Fibroblast of lung (primary cell): ENCODE measurements at regions not wholly inside any gene's neighbourhood (a gene's known extent, or its start where the extent isn't known, plus 50 kb on each side); places are given as distances from the start of the nearest gene placed in this dataset.

Experiments used
- DNase-seq, 2 donors: peaks; one replicate each; pipeline versions ENCODE4 v3.0.0 to v3.0.0-alpha.2; 2010; ENCODE audit warnings: low read depth in 2 of 2
- H2AFZ ChIP-seq: 2 replicates; pipeline ENCODE4 v1.5.1; 2012; ENCODE audit warnings: low read length, control low read depth, inconsistent platforms
- H3K27ac ChIP-seq: 2 replicates; pipeline ENCODE4 v1.5.1; 2011; ENCODE audit warnings: low read length, control low read depth; ENCODE audit not compliant: insufficient read depth
- H3K27me3 ChIP-seq: 2 replicates; pipeline ENCODE4 v1.5.1; 2011; ENCODE audit warnings: mild to moderate bottlenecking, low read length; ENCODE audit not compliant: control insufficient read depth, insufficient read depth
- H3K36me3 ChIP-seq: 2 replicates; pipeline ENCODE4 v1.5.1; 2011; ENCODE audit warnings: low read length; ENCODE audit not compliant: control insufficient read depth, insufficient read depth
- H3K4me1 ChIP-seq: 2 replicates; pipeline ENCODE4 v1.5.1; 2011; ENCODE audit warnings: low read length; ENCODE audit not compliant: control insufficient read depth, insufficient read depth; ENCODE audit errors: extremely low read depth
- H3K4me2 ChIP-seq: 2 replicates; pipeline ENCODE4 v1.5.1; 2011; ENCODE audit warnings: low read length, control low read depth; ENCODE audit not compliant: insufficient read depth; ENCODE audit errors: extremely low read depth
- H3K4me3 ChIP-seq, 4 experiments: fragments of 200-600 bp in 1 of 4; sonication (generic) in 1 of 4; replicated peaks in 1 of 4; 2 replicates each; pipeline ENCODE4 v1.5.1; 2011 to 2016; ENCODE audit warnings: low read length in 4 of 4, low read depth in 3 of 4, mild to moderate bottlenecking in 3 of 4, control low read depth in 2 of 4, inconsistent platforms in 1 of 4, mixed read lengths in 1 of 4; ENCODE audit not compliant: insufficient read depth in 1 of 4; ENCODE audit errors: control extremely low read depth in 1 of 4
- H3K79me2 ChIP-seq: 2 replicates; pipeline ENCODE4 v1.5.1; 2012; ENCODE audit warnings: mild to moderate bottlenecking, low read length, inconsistent platforms; ENCODE audit not compliant: control insufficient read depth, insufficient read depth
- H3K9ac ChIP-seq: 2 replicates; pipeline ENCODE4 v1.5.1; 2011; ENCODE audit warnings: mild to moderate bottlenecking, low read length, control low read depth; ENCODE audit not compliant: insufficient read depth
- H3K9me3 ChIP-seq: 2 replicates; pipeline ENCODE4 v1.5.1; 2012; ENCODE audit warnings: low read depth, low read length; ENCODE audit not compliant: control insufficient read depth, insufficient read depth
- H4K20me1 ChIP-seq: 2 replicates; pipeline ENCODE4 v1.5.1; 2011; ENCODE audit warnings: low read length; ENCODE audit not compliant: control insufficient read depth, insufficient read depth; ENCODE audit errors: extremely low read depth
- CTCF ChIP-seq, 2 donors: IDR thresholded peaks in 1 of 2; conservative IDR thresholded peaks in 1 of 2; 1 replicate in 1 of 2; 2 replicates in 1 of 2; pipeline ENCODE4 v1.5.1; 2011 to 2012; ENCODE audit warnings: low read length in 2 of 2, control low read depth in 1 of 2, inconsistent platforms in 1 of 2, low read depth in 1 of 2, mild to moderate bottlenecking in 1 of 2
- EZH2 ChIP-seq: IDR thresholded peaks from 2 replicates; pipeline ENCODE4 v1.5.1; 2012; ENCODE audit warnings: low read length, control low read depth, mild to moderate bottlenecking; ENCODE audit errors: missing control alignments

- H3K36me3 ChIP-seq: no peaks in the 10 kb centered on the region
- H3K4me1 ChIP-seq: no peaks in the 10 kb centered on the region
- H3K4me2 ChIP-seq: no peak overlapping the region
- H3K27ac ChIP-seq: no peak overlapping the region
- H2AFZ ChIP-seq: no peak overlapping the region
- DNase-seq: no peak
- H4K20me1 ChIP-seq: no peaks in the 10 kb centered on the region
- H3K79me2 ChIP-seq: no peaks in the 10 kb centered on the region
- no peak overlapping the region for H3K9ac ChIP-seq
- H3K4me3 ChIP-seq: no peak overlapping the region
- H3K9me3 ChIP-seq: no peaks in the 10 kb centered on the region
- no peaks in the 10 kb centered on the region for H3K27me3 ChIP-seq
- TF ChIP-seq EZH2: no peak
Observed at GRCh38 chr5:4199049-4199841, 603.6 kb downstream of the IRX1 start.

- H2AFZ ChIP-seq: no peak overlapping the region
- H4K20me1 ChIP-seq: no peaks in the 10 kb centered on the region
- TF ChIP-seq CTCF (conservative IDR thresholded peaks at IDR 0.05 in 1 of 2, IDR thresholded peaks at IDR 0.05 in 1 of 2; ENCODE audit: low read depth in 1 of 2, low read length in 2 of 2) (no peak), EZH2 (no peak)
- H3K9me3 ChIP-seq: no peaks in the 10 kb centered on the region
- H3K27me3 ChIP-seq: no peaks in the 10 kb centered on the region
- H3K27ac ChIP-seq: no peak overlapping the region
- no peak for DNase-seq
- H3K36me3 ChIP-seq: no peaks in the 10 kb centered on the region
- H3K9ac ChIP-seq: no peak overlapping the region
- no peaks in the 10 kb centered on the region for H3K4me1 ChIP-seq
- no peaks in the 10 kb centered on the region for H3K79me2 ChIP-seq
- H3K4me2 ChIP-seq: no peak overlapping the region
- no peak overlapping the region for H3K4me3 ChIP-seq
Observed at GRCh38 chr5:4203146-4203545, 607.5 kb downstream of the IRX1 start.

DNA sequence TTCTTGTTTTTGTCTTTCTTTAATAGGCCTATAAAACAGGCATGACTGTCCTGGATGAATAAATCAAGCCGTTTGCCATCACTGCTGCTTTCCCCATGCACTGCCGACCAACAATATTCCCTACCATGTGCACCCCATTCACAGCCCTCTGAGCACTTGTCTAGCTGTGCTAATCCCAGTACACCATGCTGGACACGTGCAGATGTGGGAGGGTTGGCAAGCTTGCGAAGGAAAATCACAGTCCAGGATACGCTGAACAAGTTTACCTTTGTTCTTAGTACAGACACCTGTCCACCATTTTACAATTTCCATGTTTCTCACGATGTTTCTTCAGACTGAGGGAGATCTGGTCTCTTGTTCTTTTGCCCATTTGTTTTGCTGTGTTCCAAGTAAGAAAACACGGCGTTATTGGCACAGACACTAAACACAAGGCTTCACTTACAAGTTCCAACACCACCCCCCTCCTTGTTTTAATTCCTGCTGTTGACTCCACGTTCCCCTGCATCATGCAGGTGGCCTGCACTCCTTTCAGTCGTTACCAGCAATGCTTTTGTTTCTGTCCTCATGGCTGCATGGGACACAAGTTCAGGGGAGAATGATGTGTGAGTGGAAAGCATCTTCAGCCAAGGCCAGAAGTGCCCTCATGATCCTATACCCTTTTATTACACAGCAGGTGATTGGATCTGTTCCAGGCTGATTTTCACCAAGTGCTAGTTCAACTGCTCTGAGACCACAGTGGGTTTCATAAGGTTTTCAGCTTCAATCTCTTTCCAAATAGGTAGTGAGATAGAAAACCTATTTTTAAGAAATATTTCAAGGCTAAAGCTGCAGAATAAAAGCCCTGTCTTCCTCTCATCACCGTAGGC is 608.9 kb downstream of the IRX1 start:
- H3K9ac ChIP-seq: no peak overlapping the region
- DNase-seq: no peak
- no peaks in the 10 kb centered on the region for H3K79me2 ChIP-seq
- no peaks in the 10 kb centered on the region for H3K27me3 ChIP-seq
- TF ChIP-seq EZH2 (no peak), CTCF (conservative IDR thresholded peaks at IDR 0.05 in 1 of 2, IDR thresholded peaks at IDR 0.05 in 1 of 2; ENCODE audit: low read depth in 1 of 2, low read length in 2 of 2) (no peak)
- H4K20me1 ChIP-seq: no peaks in the 10 kb centered on the region
- no peaks in the 10 kb centered on the region for H3K9me3 ChIP-seq
- no peak overlapping the region for H3K27ac ChIP-seq
- H2AFZ ChIP-seq: no peak overlapping the region
- no peak overlapping the region for H3K4me3 ChIP-seq
- H3K36me3 ChIP-seq: no peaks in the 10 kb centered on the region
- H3K4me2 ChIP-seq: no peak overlapping the region
- H3K4me1 ChIP-seq: no peaks in the 10 kb centered on the region
